Liver (tissue), 3 donors: ENCODE measurements at regions not wholly inside any gene's neighbourhood (a gene's known extent, or its start where the extent isn't known, plus 50 kb on each side); places are given as distances from the start of the nearest gene placed in this dataset.

ENCODE experiments used
- ATF3 ChIP-seq: IDR thresholded peaks from 2 replicates; pipeline ENCODE4 v1.6.1; 2016; ENCODE audit warnings: antibody characterized with exemption
- CTCF ChIP-seq: fragments of 150-350 bp; IDR thresholded peaks from 2 replicates; pipeline ENCODE4 v1.5.1; 2017; ENCODE audit warnings: improper control_type of control experiment, low read depth, low read length; ENCODE audit not compliant: missing input control
- EGR1 ChIP-seq, 2 donors: IDR thresholded peaks; 2 replicates each; pipeline ENCODE4 v1.6.1; 2016 to 2018; ENCODE audit warnings: antibody characterized with exemption in 2 of 2, low read depth in 2 of 2
- MAX ChIP-seq: IDR thresholded peaks from 2 replicates; pipeline ENCODE4 v1.6.1; 2016; ENCODE audit warnings: antibody characterized with exemption
- RAD21 ChIP-seq, 2 donors: IDR thresholded peaks; 2 replicates each; pipeline ENCODE4 v1.6.1; 2016; ENCODE audit warnings: antibody characterized with exemption in 2 of 2, mild to moderate bottlenecking in 2 of 2
- REST ChIP-seq: IDR thresholded peaks from 2 replicates; pipeline ENCODE4 v1.6.1; 2016; ENCODE audit warnings: antibody characterized with exemption, mild to moderate bottlenecking
- RXRA ChIP-seq, 2 donors: IDR thresholded peaks; 2 replicates each; pipeline ENCODE4 v1.6.1; 2017 to 2018; ENCODE audit warnings: antibody characterized with exemption in 2 of 2, mild to moderate bottlenecking in 1 of 2
- SP1 ChIP-seq: IDR thresholded peaks from 2 replicates; pipeline ENCODE4 v1.6.1; 2018; ENCODE audit warnings: antibody characterized with exemption, mild to moderate bottlenecking
- YY1 ChIP-seq: IDR thresholded peaks from 2 replicates; pipeline ENCODE4 v1.6.1; 2016; ENCODE audit warnings: antibody characterized with exemption, mild to moderate bottlenecking
- ZBTB33 ChIP-seq: IDR thresholded peaks from 2 replicates; pipeline ENCODE4 v1.6.1; 2016; ENCODE audit warnings: antibody characterized with exemption
- donor health status: healthy.
- donor health status: healthy.

GRCh38 chr4:27112587-27112986 lies 251.9 kb downstream of the STIM2 start:
- TF ChIP-seq CTCF (no peak), EGR1 (IDR thresholded peaks at IDR 0.05; ENCODE audit: low read depth in 2 of 2) (no peak), YY1 (no peak), ATF3 (no peak), SP1 (no peak), ZBTB33 (no peak), RAD21 (IDR thresholded peaks at IDR 0.05) (no peak), MAX (no peak), RXRA (IDR thresholded peaks at IDR 0.05) (no peak), REST (no peak)
